Stimulated activated CD8-positive, alpha-beta memory T cell treated with anti-CD3 and anti-CD28 coated beads, Interleukin-7, amount 100 ng/mL, for 24 hours (primary cell): ENCODE measurements at regions not wholly inside any gene's neighbourhood (a gene's known extent, or its start where the extent isn't known, plus 50 kb on each side); places are given as distances from the start of the nearest gene placed in this dataset.
A peak's percentile ranks its signal among the peaks of the same experiment; 100 is the strongest.
"Not testable (repeated sequence)": the region's sequence is repeated elsewhere in the genome, so short reads cannot be mapped to it uniquely, and the experiment has no call there.

Experiments used
- DNase-seq: peaks from one replicate; pipeline ENCODE4 v3.0.0-alpha.2; 2020; ENCODE audit warnings: low read depth

DNA sequence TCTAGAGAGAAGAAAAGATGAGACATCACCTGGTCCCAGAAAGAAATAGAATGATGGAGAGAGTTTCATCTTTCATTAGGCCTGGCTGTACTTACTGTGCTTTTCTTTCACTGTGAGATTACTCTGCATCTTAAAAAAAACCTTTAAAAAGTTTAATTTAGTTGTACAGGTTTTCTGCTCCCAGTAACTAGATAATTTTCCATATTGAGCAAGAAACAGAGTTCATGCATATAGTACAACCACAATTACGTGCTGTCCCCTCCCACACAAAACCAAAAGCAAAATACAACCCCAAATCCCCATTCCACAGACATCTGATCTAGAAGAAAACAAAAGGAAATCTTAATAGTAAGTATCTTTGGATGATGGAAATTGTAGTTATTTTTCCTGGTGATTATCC, 371.2 kb downstream of the SH2D1A start:
- no peak for DNase-seq

DNA sequence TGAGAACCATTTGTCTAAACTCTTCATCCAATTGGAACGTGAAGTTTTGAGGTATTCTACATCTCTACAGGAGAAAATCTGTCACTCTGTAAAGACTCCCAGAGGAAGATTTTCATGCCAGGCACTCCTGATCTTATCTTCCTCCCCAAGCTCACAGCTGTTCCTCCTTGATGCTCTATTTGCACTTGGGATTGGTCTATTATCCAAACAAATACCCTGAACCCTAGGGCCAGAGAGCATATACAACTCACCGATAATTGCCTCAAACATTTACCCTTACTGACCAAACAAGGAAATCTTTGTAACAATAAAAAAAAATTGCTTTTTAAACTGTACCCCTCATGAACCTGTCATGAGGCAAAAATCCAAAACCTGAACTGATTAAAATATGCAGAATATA, 372.7 kb downstream of the SH2D1A start:
- DNase-seq, result no peak

DNA sequence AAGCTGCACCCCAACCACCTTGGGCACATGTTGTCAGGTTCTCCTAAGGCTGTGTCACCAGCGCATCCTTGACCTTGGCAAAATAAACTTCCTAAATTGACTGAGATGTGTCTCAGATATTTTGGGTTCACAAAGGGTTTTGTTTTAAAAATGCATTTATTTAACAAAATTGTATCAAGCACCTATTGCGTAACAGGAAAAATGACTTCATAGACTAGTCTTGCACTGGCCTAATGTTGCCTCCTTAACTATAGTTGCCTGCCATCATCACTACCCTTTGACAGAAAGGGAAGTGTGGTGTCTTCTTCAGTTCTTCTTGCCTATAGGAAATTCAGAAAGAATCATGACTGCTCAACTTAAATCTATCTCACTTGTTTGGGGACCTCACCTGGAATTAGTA, 374.2 kb downstream of the SH2D1A start:
- no peak for DNase-seq

DNA sequence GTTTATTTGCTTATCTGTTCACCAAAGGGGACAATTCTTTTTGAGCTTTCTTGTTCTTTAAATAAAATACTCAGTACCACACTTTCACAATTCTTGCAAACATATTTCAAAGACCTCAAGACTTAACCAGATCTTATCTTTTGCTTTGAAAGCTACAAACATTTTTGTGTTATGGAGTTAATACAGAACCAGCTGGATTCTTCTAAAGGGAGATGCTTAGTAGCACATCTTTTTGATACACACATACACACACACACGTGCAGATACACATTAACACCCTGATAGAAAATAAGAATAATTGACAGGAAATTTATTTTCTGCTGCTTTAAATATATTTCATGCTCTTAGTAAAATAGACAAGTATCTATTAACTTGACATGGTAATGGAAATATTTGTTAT, 379.1 kb downstream of the SH2D1A start:
- no peak for DNase-seq

DNA sequence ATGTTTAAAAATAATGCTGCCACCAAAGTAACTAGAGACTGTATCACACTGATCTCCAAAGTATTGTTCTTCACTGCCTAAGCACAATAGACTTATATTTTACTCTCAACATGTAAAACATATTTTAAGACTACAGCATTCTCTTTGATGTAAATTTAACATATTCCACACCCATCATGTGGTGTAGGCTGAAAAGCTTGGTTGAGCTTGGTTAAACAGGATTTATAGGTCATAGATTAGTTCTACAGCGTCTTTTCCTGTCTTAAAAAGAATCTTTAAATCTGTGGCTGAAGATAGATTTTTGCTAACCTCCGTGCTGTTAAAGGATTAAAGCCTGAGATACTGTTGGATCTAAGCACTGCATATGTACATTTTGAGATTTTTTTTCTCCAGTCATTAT, 379.9 kb downstream of the SH2D1A start:
- no peak for DNase-seq

DNA sequence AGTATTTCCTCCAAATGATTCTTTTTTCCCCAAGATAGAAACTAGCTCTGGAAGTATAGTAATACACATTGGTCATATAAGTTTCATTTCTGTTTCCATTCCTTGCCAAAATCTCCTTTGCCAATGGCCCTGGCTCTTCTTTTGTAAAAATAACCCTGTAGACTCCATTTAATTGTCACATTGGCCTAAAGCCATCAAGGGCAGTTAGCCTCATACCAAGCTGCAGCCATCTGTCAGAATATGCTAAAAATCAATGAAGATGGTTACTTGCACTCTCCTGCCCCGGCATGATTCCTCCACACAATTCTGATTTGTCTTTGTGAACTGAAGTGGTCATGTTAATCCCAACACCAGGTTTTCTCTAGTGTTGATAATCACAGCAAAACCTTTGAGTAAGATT, 380.5 kb downstream of the SH2D1A start:
- DNase-seq, result no peak

DNA sequence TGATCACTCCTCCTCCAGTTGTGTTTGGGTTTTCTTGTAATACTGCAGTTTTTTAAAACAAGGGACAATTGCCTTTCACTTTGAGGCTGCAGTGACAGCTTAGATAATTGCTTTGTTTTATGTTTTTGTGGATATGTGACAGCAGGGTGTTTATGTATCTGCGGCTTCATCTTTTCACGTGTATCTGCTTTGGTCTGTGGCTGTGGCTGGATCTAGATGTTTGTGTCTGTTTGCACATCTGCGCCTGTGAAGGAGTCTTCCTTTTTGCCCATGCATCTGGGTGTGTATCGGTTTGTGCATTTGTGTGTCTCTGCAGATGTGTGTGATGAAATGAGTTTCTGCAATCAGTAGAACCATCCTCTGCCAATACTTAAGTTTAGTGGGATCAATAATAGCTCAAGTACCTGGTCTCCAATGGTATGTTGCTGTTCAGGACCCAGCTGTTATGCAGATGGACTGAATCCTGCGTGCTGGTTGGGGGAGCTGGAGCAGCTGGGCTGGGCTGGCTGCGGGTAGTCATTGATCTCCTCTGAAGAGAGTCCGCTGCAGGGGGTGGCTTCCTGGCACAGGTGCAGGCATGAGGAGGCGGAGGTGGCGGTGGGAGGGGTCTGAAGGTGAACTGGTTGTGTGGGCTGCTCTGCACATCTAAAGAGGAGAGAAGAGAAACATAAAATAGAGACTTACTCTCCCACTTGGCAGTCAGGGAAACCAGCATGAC, 390.3 kb downstream of the SH2D1A start:
- DNase-seq, result peak; percentile 2

DNA sequence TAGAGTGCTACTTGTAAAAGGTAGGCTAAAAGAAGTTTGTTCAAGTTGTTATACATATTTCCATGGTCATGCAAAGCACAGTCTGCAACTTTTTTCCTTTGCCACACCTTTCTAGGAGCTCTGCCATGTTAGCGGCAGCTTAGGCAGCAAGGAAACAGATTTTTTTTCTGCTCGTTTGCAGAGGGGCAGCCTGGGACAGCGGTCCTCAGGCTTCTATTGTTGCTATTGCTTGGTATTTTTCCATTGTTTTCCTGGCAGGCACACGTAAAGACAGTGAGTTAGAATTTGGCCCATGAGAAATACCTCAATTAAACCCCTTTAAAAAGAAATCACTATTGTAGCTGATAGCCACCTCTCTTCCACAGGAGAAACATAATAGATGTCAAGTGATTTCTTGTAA, 391.4 kb downstream of the SH2D1A start:
- DNase-seq, result no peak

DNA sequence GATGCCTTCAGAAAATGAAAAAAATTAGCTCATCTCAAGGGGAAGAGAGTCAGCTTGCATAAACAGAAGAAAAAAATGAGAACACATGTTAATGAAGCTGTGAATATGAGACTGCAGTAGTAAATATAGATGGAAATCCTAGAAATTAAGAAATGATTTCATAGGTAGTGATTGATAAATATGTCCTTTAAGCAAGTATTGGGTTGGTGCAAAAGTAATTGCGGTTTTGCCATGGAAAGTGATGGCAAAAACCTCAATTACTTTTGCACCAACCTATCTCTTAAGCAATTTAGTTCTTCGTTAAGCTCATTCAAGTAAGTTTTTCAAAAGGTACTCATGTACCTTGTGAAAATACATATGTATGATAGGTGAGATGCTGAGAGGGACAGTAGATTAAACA, 400.9 kb downstream of the SH2D1A start:
- DNase-seq, result no peak

DNA sequence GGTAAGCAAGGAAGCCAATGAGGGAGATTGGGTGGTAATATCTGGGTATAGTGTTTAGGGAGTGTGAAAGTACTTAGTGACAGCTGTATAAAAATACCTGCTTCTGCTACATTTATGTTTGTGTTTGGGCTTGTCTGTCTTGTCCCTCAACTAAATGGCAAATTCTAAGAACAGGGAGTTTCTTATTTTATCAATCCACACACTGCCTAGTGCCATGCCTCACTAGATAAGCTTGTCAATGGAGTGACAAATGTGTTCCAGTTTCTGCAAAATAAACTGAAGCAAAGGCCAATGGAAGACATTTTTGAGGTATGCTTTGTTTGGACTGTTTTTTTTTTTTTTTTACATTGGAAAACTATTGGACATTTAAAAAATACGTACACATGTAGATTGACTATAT, 418.0 kb downstream of the SH2D1A start:
- DNase-seq, result no peak

DNA sequence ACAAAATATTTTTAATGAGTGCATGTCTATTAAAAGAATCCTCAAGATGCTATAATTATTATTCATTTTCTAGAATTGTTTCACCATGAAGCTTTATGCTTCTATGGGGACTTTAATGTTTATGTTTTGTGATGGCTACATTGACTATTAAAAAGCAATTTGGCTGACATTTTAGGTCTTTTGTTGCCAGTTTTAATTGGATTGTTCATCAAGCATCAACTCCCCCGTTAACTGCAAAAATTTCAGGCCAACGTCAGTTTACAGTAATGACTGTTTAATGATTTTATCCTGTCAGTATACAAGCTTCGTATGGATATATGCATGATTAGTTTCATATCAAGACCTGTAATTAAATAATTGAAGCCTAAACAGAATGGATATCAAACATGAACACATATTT, 422.8 kb downstream of the SH2D1A start:
- DNase-seq, result no peak

DNA sequence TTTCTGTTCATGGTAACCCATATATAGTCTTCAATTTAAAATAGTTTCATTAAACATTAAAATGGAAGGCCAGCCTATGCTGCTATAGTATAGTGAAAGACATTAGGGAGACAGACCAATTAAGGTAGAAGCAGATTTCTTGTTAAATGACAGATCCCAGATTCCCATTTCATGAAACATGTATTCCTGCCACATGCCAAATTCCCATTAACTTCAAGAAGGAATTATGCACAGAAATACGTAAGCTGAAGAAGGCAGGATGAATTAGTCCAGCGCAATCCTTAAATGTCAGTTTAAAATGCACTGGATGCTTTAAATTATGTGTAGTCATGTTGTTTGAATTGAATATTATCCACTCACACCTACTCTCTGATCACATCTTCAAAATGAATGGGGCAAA, 424.9 kb downstream of the SH2D1A start:
- DNase-seq, result no peak

DNA sequence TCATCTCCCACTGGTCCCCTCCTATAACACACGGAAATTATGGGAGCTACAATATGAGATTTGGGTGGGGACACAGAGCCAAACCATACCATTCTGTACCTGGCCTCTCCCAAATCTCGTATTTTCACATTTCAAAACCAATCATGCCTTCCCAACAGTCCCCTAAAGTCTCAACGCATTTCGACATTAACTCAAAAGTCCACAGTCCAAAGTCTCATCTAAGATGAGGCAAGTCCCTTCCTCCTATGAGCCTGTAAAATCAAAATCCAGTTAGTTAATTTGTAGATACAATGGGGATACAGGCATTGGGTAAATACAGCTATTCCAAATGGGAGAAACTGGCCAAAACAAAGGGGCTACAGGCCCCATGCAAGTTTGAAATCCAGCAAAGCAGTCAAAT, 441.9 kb downstream of the SH2D1A start:
- DNase-seq, result not testable (repeated sequence)

DNA sequence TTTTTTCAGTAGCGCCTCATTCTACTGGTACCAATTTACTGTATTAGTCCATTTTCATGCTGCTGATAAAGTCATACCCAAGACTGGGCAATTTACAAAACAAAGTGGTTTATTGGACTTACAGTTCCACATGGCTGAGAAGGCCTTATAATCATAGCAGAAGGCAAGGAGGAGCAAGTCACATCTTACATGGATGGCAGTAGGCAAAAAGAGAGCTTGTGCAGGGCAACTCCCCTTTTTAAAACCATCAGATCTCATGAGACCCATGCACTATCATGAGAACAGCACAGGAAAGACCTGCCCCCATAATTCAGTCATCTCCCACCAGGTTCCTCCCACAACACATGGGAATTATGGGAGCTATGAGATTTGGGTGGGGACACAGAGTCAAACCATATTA, 443.5 kb downstream of the SH2D1A start:
- not testable (repeated sequence) for DNase-seq

DNA sequence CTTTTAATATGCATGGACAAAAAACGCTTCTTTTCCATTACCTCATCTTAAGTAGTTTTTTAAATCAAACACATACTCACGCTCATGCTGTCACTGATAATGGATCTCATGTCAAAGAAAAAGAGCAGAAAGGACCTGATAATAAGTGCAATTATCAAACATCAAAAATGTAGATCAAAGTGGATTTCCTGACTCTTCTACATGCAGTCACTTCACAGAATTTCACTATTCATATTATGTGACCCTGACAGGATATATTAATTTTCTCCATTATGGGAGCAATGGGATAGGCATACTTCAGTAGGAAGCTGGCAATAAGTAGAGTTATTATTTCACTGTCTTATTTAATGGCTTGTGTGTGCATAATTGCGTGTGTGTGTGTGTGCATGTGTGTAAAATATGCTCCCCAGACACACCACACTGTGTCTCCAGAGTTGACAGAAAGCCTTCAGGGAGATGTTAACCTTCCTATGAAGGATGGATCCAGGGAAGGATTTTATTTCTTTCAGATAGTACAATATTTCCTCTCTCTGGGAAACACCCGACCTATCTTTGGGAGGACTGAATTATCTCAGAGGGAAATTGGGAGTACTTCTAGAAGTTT, 445.2 kb downstream of the SH2D1A start:
- no peak for DNase-seq

DNA sequence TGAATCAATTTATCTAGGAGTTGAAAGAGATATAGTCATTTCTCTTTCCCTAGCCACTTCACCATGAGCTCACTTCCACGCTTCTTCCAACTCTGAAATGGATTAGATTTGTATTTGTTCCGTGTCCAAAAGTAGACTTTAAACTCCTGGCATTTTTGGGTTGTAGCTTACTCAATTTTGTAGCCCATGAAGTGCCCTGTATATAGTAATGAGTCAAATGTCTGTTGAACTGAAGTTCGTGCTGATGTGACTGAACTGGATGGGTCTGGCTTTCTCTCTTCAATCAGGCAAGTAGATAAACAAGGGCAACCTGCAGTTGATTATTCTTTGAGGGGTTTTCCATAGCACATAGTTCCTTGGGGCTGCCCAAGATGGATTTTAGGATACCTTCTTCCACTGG, 450.6 kb downstream of the SH2D1A start:
- no peak for DNase-seq

DNA sequence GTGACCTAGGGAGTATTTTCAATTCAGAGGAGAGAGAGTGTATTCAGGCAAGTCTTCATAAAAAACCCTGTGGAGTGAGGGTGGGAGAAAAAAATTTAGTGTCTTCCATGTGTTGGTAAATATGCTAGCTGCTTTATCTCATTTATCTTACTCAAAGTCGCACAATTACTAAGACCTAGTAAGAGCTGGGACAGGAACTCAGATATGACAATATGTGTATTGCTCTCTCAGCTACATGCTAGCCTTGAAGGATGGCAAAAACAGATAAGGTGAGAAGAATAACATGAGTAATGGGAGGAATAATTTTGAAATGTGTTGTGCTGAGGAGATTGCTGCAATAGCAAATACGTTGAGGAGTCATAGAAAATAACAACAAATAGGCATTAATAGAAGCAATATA, 458.6 kb downstream of the SH2D1A start:
- DNase-seq, result no peak

DNA sequence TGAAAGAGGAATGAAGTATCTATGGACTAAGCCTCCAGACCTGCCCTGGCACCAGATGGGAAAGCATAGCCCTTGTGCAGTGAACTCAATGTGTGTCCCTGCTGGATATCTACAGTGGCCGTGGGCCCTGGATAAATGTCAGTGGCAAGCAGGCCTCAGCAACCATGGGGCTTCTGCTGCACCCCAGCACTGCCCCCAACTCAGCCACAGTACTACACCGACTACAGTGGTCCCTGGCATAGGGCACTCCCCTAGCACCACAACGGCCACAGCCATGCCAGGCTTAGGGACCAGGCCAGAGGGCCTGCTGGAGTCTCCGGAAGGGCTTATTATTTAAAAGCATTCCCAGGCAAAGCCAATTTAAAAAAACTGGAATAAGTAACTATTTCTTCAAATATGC, 459.1 kb downstream of the SH2D1A start:
- no peak for DNase-seq

DNA sequence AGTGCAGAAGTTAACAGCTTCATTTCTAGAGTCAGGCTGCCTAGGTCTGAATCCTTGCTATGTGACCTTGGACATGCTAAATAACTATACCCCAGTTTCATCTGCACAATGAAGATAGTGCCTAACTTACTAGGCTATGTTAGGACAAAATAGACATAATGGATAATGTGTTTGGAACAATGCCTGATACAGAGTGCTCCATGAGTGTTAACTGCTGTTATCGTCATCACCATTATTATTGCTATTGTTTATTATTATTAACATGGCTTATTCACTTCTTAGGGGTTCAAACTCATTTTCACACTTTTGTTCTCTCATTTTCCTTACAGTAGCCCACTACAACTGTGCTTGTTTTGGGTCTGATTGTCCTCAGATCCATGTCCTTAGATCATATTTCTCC, 467.7 kb downstream of the SH2D1A start:
- DNase-seq, result no peak

DNA sequence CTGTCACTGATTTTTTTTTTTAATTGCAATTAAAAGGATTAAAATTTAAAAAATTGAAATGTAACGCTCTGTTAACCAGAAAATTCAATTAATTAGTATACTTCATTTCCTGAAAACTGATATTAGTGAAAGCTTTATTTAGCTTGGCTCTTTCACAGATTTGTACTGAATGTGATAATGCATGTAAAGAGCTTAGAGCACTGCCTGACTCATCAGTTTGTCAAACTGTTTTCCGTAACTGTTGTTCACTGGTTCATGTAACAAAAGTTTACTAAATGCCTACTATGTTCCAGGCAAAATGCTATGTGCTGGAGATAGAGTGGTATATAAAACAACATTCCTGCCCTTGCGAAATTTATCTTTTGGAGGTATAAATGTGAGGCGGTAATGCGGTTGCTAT, 471.7 kb downstream of the SH2D1A start:
- DNase-seq, result no peak

DNA sequence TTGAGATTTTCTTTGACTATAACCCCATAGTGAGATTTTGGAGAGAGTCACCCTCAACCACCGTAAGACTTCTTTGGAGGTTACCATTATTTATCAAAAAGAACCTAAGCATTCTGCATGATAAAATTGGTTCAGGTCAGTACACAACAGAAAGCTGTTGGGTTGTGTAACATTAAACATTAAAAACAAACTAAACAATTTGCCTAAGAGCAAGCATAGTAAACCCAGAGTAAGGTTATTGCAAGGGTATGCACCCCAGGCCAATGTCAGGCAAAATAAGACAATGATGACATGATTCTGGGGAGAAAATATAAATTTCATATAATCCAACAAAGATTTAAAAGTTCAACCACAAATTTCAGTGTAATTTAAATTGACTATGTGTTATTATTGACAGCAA, 472.4 kb downstream of the SH2D1A start:
- no peak for DNase-seq

DNA sequence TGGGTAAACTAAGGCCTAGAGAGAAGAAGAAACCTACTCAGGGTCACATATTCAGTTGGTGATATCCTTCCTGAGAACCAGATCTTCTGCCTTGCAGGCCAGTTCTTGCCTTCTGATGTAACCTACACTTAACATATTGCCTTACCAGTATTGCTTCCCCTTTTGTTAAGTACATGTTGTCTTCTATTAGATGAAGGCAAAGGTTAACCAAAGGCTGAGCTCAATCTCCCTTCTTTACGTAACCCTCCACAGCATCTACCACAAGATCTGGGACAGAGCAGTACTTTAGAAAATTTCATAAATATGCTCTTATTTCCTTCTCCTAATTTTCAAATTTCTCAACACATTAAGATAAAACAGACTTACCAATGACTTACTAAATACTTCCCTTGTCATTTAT, 474.4 kb downstream of the SH2D1A start:
- DNase-seq, result no peak

DNA sequence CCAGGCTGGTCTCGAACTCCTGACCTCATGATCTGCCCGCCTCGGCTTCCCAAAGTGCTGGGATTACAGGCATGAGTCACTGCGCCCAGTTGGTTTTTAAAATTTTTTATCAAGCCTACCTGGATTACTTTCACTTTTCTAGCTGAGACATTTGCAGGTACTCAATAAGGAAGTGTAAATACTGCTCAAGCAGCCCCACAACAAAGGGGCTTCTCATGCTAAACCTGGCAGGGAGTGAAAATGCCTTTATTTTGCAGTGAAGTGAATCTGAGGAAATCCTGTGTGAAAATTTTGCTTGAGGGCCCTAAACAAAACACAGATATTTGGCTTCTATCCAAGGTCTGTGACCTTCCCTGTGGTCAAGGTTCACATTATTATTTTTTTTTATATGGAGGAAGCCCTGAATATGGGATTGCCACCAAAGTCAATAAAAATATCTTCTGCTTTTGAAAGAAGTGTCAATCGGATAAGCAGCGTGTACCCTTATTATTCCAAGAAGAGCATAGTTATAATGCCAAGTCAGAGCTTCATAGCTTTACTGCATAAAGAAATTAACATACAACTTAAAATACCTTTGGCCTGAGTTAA, 481.0 kb downstream of the SH2D1A start:
- no peak for DNase-seq

DNA sequence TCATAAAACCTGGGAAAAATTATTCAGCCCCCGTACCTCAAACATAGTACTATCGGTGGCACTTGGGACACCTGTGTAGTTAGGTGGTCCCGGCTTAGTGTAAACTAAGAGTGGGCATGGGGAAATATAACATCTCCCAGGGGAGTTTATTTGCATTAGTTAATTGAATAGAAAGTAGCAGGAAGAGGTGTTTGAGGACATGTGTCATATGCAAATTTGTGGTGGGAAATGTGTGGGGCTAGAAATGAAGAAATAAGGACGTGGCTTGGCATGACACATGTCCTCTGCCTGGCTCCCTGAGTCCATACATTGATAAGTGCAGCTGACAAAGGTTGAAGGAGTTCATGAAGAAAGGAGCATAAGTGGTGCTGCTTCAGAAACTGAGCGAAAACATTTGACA, 483.6 kb downstream of the SH2D1A start:
- no peak for DNase-seq
